ENCODE measurements at regions not wholly inside any gene's neighbourhood (a gene's known extent, or its start where the extent isn't known, plus 50 kb on each side); places are given as distances from the start of the nearest gene placed in this dataset.
"Not testable (repeated sequence)": the region's sequence is repeated elsewhere in the genome, so short reads cannot be mapped to it uniquely, and the experiment has no call there.

DNA sequence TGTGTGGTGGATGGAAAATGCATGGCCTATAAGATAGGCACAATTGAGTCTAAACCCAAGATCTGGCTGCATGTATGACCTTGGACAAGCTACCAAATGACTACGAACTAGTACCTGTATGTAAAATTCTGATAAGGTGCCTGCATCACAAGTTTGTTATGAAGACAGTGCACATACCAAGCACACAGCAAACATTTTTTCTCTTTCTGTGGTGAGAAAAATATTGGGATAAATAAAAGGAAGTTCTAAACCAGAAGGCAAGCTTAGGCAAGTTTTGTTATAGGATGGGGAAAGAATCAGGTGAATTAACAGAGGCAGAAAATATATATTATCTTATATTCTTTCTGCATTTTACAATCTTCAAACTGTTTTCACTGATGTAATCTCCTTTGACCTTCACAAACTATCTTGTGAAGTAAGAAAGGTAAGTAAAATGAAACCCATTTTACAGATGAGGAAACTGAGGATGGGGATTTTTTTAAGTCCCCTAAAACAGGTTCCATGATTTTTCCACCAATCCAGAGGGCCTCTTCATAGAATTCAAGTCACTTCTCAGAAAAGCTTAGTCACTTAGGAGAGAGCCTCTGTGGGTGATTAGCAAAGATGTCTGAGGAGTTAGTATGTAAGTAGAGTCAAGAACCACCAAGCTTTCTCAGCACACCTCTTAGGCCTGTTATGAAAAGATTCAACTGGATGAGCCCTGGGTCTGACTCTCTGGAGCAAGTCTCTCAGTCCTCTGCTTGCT, 132.0 kb upstream of the RAP1B start:
- DNase-seq (ENCODE audit: low read depth in 2 of 2, low spot score in 1 of 2) = no peak

DNA sequence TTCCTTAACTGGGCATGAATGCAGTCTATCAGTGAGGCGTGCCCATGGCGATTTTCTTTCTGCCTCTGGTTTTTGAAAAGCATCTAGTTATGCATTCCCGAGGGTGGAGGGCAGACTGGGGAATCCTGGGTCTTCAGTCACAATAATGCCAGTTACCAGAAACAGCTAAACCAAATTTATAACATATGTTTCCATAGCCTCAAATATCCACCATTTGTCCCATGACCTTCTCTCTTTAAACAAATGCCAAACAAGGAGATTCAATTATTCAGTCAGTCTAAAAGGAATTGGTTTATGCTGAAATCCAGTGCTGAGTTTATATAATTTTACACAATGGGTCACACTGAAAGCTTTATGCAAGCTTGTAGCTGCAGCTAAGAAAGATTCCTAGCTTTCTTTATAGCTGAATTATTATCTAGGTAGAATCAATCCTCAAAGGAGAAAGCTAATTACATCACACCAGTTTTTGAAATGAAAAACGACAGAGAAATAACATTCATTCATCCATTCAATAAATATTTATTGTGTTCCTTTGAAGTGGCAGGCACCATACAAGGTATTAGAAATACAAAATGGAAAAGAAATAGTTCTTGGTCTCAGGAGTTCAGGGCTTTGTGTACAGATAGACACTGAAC, 131.3 kb upstream of the RAP1B start:
- no peak for DNase-seq (ENCODE audit: low read depth in 2 of 2, low spot score in 1 of 2)

DNA sequence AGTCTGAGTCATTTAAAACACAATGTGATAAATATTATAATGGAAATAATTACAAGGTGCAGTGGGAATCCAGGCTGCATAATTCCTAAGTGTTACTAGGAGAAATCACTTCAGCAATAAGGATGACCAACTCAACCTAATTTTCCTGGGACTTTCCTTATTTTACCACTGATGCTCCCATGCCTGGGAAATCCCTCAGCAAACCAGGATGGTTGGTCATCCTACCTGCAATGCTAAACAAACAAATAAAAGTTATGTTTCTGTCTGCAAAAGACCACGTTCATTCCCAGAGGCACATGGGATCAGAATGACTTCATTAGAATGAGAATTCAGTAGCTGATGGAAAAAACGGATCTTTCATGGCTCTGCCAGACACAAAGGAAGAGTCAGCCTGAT, 130.8 kb upstream of the RAP1B start:
- no peak for DNase-seq (ENCODE audit: low read depth in 2 of 2, low spot score in 1 of 2)

DNA sequence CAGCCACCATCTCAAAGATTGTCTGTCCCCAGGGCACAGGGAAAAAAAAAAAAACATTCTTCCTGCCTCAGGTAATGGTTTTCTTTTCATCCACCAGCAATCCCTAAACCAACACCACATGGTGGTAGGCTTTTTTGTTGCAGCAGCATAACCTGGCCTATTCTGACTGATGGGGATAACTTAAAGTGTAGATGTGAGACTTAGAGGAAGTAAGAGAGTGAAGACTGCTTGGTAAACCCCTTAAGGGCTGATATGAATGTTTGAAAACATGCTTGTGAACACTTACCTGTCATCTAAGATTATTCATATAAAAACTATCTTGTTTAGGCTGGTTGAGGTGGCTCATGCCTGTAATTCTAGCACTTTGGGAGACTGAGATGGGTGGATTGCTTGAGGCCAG, 130.2 kb upstream of the RAP1B start:
- no peak for DNase-seq (ENCODE audit: low read depth in 2 of 2, low spot score in 1 of 2)

DNA sequence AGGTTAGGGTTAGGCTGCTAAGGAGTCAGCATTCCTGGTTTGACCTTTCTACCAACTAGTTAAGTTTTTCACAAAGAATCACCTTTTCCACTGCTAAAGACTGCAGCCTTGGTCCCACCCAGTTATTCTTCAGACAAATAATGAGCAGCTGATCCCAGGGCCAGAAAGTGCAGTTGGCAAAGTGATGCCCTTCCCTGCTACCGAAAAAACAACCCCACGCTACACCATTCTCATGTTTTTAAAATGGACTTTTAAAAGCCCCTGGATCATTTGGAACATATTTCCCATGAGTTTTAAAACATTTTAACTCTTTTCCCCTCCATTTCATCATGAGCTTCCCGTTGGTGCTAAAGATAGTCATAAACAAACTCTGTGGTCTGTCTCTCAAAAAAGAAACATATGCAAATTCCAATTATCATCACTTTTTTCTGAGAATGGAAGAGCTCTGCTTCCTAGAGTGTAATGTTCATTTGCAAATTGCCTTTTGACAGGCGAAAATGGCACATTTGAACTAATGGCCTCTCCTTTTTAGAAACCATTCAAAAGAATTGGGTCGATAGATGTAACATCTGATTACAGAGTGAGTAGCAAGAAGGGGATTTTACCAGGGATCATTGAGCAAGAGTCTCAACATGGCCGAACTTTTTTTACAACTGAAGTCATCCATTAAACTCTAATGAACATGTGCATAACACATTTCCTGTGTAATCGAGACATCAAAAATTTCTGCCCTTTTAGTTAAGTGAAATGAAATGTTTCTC, 129.3 kb upstream of the RAP1B start:
- no peak for DNase-seq (ENCODE audit: low read depth in 2 of 2, low spot score in 1 of 2)

GRCh38 chr12:68482014-68482413, 128.7 kb upstream of the RAP1B start:
- no peak for DNase-seq (ENCODE audit: low read depth in 2 of 2, low spot score in 1 of 2)

- no peak for DNase-seq (ENCODE audit: low read depth in 2 of 2, low spot score in 1 of 2)
These were observed 128.0 kb upstream of the RAP1B start for GRCh38 chr12:68482660-68483059.

GRCh38 chr12:68483592-68484383, 126.9 kb upstream of the RAP1B start:
- no peak for DNase-seq (ENCODE audit: low read depth in 2 of 2, low spot score in 1 of 2)

DNA sequence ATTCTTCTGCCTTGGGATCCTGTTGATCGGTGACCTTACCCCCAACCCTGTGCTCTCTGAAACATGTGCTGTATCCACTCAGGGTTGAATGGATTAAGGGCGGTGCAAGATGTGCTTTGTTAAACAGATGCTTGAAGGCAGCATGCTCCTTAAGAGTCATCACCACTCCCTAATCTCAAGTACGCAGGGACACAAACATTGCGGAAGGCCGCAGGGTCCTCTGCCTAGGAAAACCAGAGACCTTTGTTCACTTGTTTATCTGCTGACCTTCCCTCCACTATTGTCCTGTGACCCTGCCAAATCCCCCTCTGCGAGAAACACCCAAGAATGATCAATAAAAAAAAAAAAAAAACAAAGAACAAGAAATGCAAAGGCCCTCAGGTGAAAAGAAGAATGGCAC, 126.1 kb upstream of the RAP1B start:
- DNase-seq (ENCODE audit: low read depth in 2 of 2, low spot score in 1 of 2) = not testable (repeated sequence)

DNA sequence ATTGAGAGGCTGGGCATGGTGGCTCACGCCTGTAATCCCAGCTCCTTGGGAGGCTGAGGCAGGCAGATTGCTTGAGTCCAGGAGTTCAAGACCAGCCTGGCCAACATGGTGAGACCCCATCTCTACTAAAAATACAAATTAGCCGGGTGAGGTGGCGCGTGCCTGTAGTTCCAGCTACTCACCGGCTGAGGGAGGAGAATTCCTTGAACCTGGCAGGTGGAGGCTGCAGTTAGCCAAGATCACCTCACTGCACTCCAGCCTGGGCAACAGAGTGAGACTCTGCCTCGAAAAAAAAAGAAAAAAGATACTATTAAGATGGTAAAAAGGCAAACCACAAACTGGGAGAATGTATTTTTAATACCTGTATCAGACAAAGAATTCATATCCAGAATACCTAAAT, 124.2 kb upstream of the RAP1B start:
- DNase-seq (ENCODE audit: low read depth in 2 of 2, low spot score in 1 of 2) = not testable (repeated sequence)

DNA sequence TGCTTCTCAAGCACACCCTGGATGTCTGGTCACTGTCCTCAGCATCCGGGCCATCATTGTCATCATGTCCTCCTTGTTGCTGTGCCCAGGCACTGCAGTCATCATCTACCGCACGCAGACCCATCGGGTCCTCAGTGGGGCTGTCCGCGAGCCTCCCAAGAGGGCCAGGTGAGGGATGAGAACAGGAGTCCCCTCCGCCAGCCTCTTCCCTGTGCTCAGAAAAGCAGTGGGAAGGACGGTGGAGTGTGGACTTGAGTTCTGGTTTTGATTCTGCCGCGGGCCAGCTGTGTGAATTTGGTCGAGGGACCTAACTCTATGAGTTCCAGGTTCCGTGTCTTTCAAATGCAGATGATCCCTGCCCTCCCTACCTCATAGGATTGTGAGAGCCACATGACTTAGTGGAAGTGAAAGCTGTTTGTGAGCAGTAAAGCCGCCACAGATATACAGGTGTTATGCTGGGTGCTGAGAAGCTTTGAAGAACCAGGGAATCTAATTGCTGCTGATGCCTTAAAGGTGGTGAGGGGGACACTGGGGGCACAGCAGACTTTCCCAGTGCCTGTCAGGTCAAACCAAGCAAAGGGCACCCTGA, 122.9 kb upstream of the RAP1B start:
- no peak for DNase-seq (ENCODE audit: low read depth in 2 of 2, low spot score in 1 of 2)

DNA sequence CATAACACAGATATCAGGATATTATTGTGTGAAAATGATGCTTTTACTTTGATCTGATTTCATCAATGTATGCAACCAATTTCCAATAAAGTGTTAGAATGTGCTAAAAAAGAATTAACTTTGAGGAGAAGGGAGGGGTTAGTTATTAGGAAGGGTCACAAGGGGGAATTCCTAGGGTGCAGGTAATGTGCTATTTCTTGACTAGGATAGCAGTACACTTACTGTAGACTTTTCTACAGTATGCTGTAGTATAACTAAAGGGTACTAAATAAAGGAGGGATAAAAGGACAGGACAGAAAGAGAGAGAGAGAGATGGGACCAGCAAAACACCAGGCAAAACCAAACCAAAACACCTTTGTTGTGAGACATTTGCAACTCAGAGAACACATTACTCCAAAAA, 121.4 kb upstream of the RAP1B start:
- no peak for DNase-seq (ENCODE audit: low read depth in 2 of 2, low spot score in 1 of 2)

GRCh38 chr12:68490476-68490875, 120.2 kb upstream of the RAP1B start:
- no peak for DNase-seq (ENCODE audit: low read depth in 2 of 2, low spot score in 1 of 2)

DNA sequence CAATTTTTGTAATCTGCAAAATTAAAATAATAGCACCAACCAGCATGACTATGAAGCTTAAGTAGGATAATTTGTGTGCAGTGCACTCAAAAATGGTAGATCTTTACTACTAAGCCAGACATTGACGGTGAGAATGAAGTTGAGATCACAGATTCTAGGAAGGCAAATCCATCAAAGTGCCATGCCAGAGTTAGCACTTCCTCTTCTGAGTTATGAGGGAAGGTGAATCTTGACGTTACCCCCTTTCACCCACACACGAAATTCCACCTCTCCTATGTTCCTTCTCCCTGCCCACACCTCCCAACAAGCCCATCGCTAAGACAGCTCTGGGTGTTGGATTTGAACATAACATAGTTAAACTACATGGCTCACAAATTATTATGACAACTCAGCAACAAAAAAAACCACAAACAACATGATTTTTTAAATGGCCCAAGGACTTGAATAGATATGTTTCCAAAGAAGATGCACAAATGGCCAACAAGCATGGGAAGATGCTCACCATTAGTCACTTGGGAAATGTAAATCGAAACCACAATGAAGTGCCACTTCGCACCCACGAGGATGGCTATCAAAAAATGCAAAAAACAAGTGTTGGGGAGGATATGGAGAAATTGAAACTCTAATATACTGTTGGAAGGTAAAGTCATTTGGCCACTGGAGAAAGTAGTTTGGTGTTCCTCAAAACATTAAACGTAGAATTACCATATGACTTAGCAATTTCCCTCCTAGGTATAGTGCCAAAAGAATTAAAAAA, 119.3 kb upstream of the RAP1B start:
- no peak for DNase-seq (ENCODE audit: low read depth in 2 of 2, low spot score in 1 of 2)

- DNase-seq (ENCODE audit: low read depth in 2 of 2, low spot score in 1 of 2) = no peak
These were observed 115.2 kb upstream of the RAP1B start for GRCh38 chr12:68495336-68496070.

GRCh38 chr12:68497107-68497506, 113.6 kb upstream of the RAP1B start:
- DNase-seq (ENCODE audit: low read depth in 2 of 2, low spot score in 1 of 2) = no peak

DNA sequence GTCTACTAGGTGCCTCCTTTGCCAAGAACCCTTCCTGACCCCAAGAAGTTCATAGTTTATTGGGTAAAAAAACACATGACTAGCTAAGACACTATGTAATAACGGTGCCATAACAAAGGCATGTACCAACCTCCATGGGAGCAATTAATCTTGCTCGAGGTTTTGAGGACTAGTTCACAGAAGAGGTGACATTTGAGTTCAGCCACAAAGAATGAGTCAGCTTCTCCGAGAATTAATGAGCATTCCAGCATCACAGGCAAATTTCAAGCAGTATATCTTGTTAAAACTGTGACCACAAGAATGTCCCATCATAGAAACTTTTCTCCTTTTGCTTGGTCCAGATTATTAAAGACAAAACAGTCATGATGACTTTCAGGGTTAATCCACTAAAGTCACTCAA, 113.0 kb upstream of the RAP1B start:
- DNase-seq (ENCODE audit: low read depth in 2 of 2, low spot score in 1 of 2) = no peak

- no peak for DNase-seq (ENCODE audit: low read depth in 2 of 2, low spot score in 1 of 2)
These were observed 112.0 kb upstream of the RAP1B start for GRCh38 chr12:68498736-68499135.

DNA sequence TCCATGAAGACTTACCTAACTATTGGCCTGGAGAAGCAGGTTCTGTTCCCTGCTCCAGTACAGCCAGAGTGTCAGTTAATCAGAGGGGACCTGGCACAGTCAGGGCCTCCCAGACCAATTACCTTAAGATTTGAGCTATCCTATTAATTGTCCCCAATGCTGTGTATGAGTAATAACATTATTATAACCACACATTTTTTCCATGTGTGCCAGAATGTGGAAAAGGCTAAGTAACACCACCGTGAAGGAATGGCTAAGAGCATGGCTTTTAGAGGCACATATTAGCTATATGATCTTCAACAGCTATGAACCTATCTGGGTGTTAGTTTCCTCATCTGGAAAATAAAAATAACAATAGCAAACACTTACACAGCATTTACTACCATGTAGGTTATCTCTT, 111.1 kb upstream of the RAP1B start:
- no peak for DNase-seq (ENCODE audit: low read depth in 2 of 2, low spot score in 1 of 2)

- no peak for DNase-seq (ENCODE audit: low read depth in 2 of 2, low spot score in 1 of 2)
These were observed 109.5 kb upstream of the RAP1B start for GRCh38 chr12:68501226-68501625.

All from stimulated activated CD8-positive, alpha-beta memory T cell treated with anti-CD3 and anti-CD28 coated beads, Interleukin-4, amount 100 ng/mL, for 1 hour (primary cell).